ENCODE measurements at regions not wholly inside any gene's neighbourhood (a gene's known extent, or its start where the extent isn't known, plus 50 kb on each side); places are given as distances from the start of the nearest gene placed in this dataset.
"Not testable (repeated sequence)": the region's sequence is repeated elsewhere in the genome, so short reads cannot be mapped to it uniquely, and the experiment has no call there.

GRCh38 chr9:80707120-80707519, 982.2 kb downstream of the TLE1 start:
- intact Hi-C loops (cut with DNase I), result no loop called here
- no peak for ATAC-seq
- DNase-seq (ENCODE audit: missing footprints), result no peak

- intact Hi-C loops (cut with DNase I), result no loop called here
- ATAC-seq (no peak), DNase-seq (ENCODE audit: missing footprints) (no peak)
Measured at GRCh38 chr9:80701061-80701460, 988.3 kb downstream of the TLE1 start.

GRCh38 chr9:80699511-80699998, 989.8 kb downstream of the TLE1 start:
- DNase-seq (ENCODE audit: missing footprints) (no peak), ATAC-seq (no peak)
- intact Hi-C loops (cut with DNase I), result no loop called here

- ATAC-seq (no peak), DNase-seq (ENCODE audit: missing footprints) (no peak)
- intact Hi-C loops (cut with DNase I), result no loop called here
Measured at GRCh38 chr9:80698725-80699410, 990.5 kb downstream of the TLE1 start.

- DNase-seq (ENCODE audit: missing footprints) (no peak), ATAC-seq (no peak)
- intact Hi-C loops (cut with DNase I), result no loop called here
Measured at GRCh38 chr9:80692751-80693150, 996.6 kb downstream of the TLE1 start.

- intact Hi-C loops (cut with DNase I), result no loop called here
- no peak for DNase-seq (ENCODE audit: missing footprints)
- peak; percentile 67 for ATAC-seq
Measured at GRCh38 chr9:80691229-80691628, 998.1 kb downstream of the TLE1 start.

- intact Hi-C loops (cut with DNase I), result no loop called here
- DNase-seq (ENCODE audit: missing footprints) (no peak), ATAC-seq (peak; percentile 84)
Measured at GRCh38 chr9:80690349-80690939, 998.9 kb downstream of the TLE1 start.

GRCh38 chr9:80679916-80680315, 1009.4 kb downstream of the TLE1 start:
- ATAC-seq (no peak), DNase-seq (ENCODE audit: missing footprints) (no peak)
- intact Hi-C loops (cut with DNase I), result no loop called here

- DNase-seq (ENCODE audit: missing footprints) (no peak), ATAC-seq (no peak)
Measured at GRCh38 chr9:80678906-80679305, 1010.4 kb downstream of the TLE1 start.

GRCh38 chr9:80673496-80673895, 1015.9 kb downstream of the TLE1 start:
- DNase-seq (ENCODE audit: missing footprints) (no peak), ATAC-seq (no peak)
- intact Hi-C loops (cut with DNase I), result no loop called here

More at GRCh38 chr9:80678906-80679305, 1010.4 kb downstream of the TLE1 start:
- intact Hi-C loops (cut with DNase I), result no loop called here

- ATAC-seq (no peak), DNase-seq (ENCODE audit: missing footprints) (no peak)
- intact Hi-C loops (cut with DNase I), result no loop called here
Measured at GRCh38 chr9:80665479-80665878, 1023.9 kb downstream of the TLE1 start.

GRCh38 chr9:80664327-80665210, 1024.8 kb downstream of the TLE1 start:
- DNase-seq (ENCODE audit: missing footprints) (no peak), ATAC-seq (no peak)
- intact Hi-C loops (cut with DNase I), result no loop called here

- intact Hi-C loops (cut with DNase I); DNase-seq (ENCODE audit: missing footprints); ATAC-seq: not testable (repeated sequence)
Measured at GRCh38 chr9:80659751-80660150, 1029.6 kb downstream of the TLE1 start.

- intact Hi-C loops (cut with DNase I), result no loop called here
- peak; percentile 84 for ATAC-seq
- DNase-seq (ENCODE audit: missing footprints), result no peak
Measured at GRCh38 chr9:80651044-80651443, 1038.3 kb downstream of the TLE1 start.

- peak; percentile 48 for ATAC-seq
- intact Hi-C loops (cut with DNase I), result no loop called here
- no peak for DNase-seq (ENCODE audit: missing footprints)
Measured at GRCh38 chr9:80649496-80649895, 1039.9 kb downstream of the TLE1 start.

GRCh38 chr9:80649001-80649420, 1040.3 kb downstream of the TLE1 start:
- ATAC-seq, result peak; percentile 83
- no peak for DNase-seq (ENCODE audit: missing footprints)
- intact Hi-C loops (cut with DNase I), result no loop called here

GRCh38 chr9:80648336-80648735, 1041.0 kb downstream of the TLE1 start:
- DNase-seq (ENCODE audit: missing footprints) (no peak), ATAC-seq (no peak)
- intact Hi-C loops (cut with DNase I), result no loop called here

- DNase-seq (ENCODE audit: missing footprints) (no peak), ATAC-seq (no peak)
- intact Hi-C loops (cut with DNase I), result no loop called here
Measured at GRCh38 chr9:80646211-80646610, 1043.1 kb downstream of the TLE1 start.

- intact Hi-C loops (cut with DNase I), result no loop called here
- no peak for ATAC-seq
- no peak for DNase-seq (ENCODE audit: missing footprints)
Measured at GRCh38 chr9:80644044-80644443, 1045.3 kb downstream of the TLE1 start.

- no peak for ATAC-seq
- intact Hi-C loops (cut with DNase I), result no loop called here
Measured at GRCh38 chr9:80635065-80635464, 1054.3 kb downstream of the TLE1 start.

More at GRCh38 chr9:80635065-80635464, 1054.3 kb downstream of the TLE1 start:
- no peak for DNase-seq (ENCODE audit: missing footprints)
